Cardiac fibroblast (primary cell): ENCODE measurements at regions not wholly inside any gene's neighbourhood (a gene's known extent, or its start where the extent isn't known, plus 50 kb on each side); places are given as distances from the start of the nearest gene placed in this dataset.
A peak's percentile ranks its signal among the peaks of the same experiment; 100 is the strongest.

Experiments
- DNase-seq, 2 donors: peaks; one replicate each; pipeline versions ENCODE4 v3.0.0 to v3.0.0-alpha.2; 2010; ENCODE audit warnings: low read depth in 2 of 2
- H3K4me3 ChIP-seq, 2 donors: replicated peaks in 1 of 2; 1 replicate in 1 of 2; 2 replicates in 1 of 2; pipeline ENCODE4 v1.5.1; 2011; ENCODE audit warnings: low read depth in 2 of 2, low read length in 2 of 2, mild to moderate bottlenecking in 2 of 2, moderate library complexity in 1 of 2
- CTCF ChIP-seq: IDR thresholded peaks from one replicate; pipeline ENCODE4 v1.5.1; 2011; ENCODE audit warnings: low read depth, mild to moderate bottlenecking, low read length, inconsistent platforms

GRCh38 chr10:4474829-4475228, 351.2 kb upstream of the AKR1E2 start:
- H3K4me3 ChIP-seq, result no peak overlapping the region
- DNase-seq, result no peak
- no peak for TF ChIP-seq CTCF

- no peak for TF ChIP-seq CTCF
- no peak overlapping the region for H3K4me3 ChIP-seq
- DNase-seq, result no peak
Observed at GRCh38 chr10:4473977-4474376, 352.0 kb upstream of the AKR1E2 start.

GRCh38 chr10:4472190-4472904, 353.7 kb upstream of the AKR1E2 start:
- DNase-seq, result no peak
- no peak overlapping the region for H3K4me3 ChIP-seq
- TF ChIP-seq CTCF, result no peak

- no peak overlapping the region for H3K4me3 ChIP-seq
- no peak for TF ChIP-seq CTCF
- peak; percentile 85 to 87 for DNase-seq
Observed at GRCh38 chr10:4470231-4470835, 355.7 kb upstream of the AKR1E2 start.

GRCh38 chr10:4467481-4467880, 358.5 kb upstream of the AKR1E2 start:
- DNase-seq, result no peak
- no peak for TF ChIP-seq CTCF
- H3K4me3 ChIP-seq, result no peak overlapping the region

GRCh38 chr10:4460267-4460666, 365.7 kb upstream of the AKR1E2 start:
- no peak overlapping the region for H3K4me3 ChIP-seq
- DNase-seq, result no peak
- no peak for TF ChIP-seq CTCF

- no peak for TF ChIP-seq CTCF
- H3K4me3 ChIP-seq, result no peak overlapping the region
- peak; percentile 45 to 48 for DNase-seq
Observed at GRCh38 chr10:4459531-4459930, 366.5 kb upstream of the AKR1E2 start.
